ENCODE measurements at regions not wholly inside any gene's neighbourhood (a gene's known extent, or its start where the extent isn't known, plus 50 kb on each side); places are given as distances from the start of the nearest gene placed in this dataset.

GRCh38 chr4:116515959-116516358 lies 569.4 kb downstream of the TRAM1L1 start:
- Histone ChIP-seq H3K79me2 (ENCODE audit: insufficient read depth, low read length) (no peaks in the 10 kb centered on the region), H3K4me2 (ENCODE audit: insufficient read depth, low read length) (no peak overlapping the region), H2AFZ (ENCODE audit: low read length) (no peak overlapping the region), H3K4me3 (ENCODE audit: insufficient read depth, low read length) (no peak overlapping the region), H4K20me1 (ENCODE audit: insufficient read depth, low read length) (no peaks in the 10 kb centered on the region), H3K9me3 (ENCODE audit: low read depth, low read length) (peaks cover 5% of the 10 kb centered on the region), H3K4me1 (ENCODE audit: insufficient read depth, low read length) (no peaks in the 10 kb centered on the region), H3K27me3 (ENCODE audit: insufficient read depth, low read length) (no peaks in the 10 kb centered on the region), H3K36me3 (ENCODE audit: insufficient read depth, low read length) (no peaks in the 10 kb centered on the region), H3K27ac (ENCODE audit: low read depth, low read length) (no peak overlapping the region)
- no peak for DNase-seq (ENCODE audit: insufficient read length, low spot score, missing footprints)
- no peak for TF ChIP-seq CTCF (IDR thresholded peaks at IDR 0.05; ENCODE audit: extremely low read depth, low read depth, low read length)

- Histone ChIP-seq H3K4me3 (ENCODE audit: insufficient read depth, low read length) (no peak overlapping the region), H3K4me2 (ENCODE audit: insufficient read depth, low read length) (no peak overlapping the region), H3K27ac (ENCODE audit: low read depth, low read length) (no peak overlapping the region), H3K79me2 (ENCODE audit: insufficient read depth, low read length) (no peaks in the 10 kb centered on the region), H4K20me1 (ENCODE audit: insufficient read depth, low read length) (no peaks in the 10 kb centered on the region), H2AFZ (ENCODE audit: low read length) (no peak overlapping the region), H3K4me1 (ENCODE audit: insufficient read depth, low read length) (no peaks in the 10 kb centered on the region), H3K36me3 (ENCODE audit: insufficient read depth, low read length) (no peaks in the 10 kb centered on the region), H3K9me3 (ENCODE audit: low read depth, low read length) (no peaks in the 10 kb centered on the region), H3K27me3 (ENCODE audit: insufficient read depth, low read length) (no peaks in the 10 kb centered on the region)
- TF ChIP-seq CTCF (IDR thresholded peaks at IDR 0.05; ENCODE audit: extremely low read depth, low read depth, low read length) = no peak
- DNase-seq (ENCODE audit: insufficient read length, low spot score, missing footprints) = no peak
Observed at GRCh38 chr4:116512552-116512951, 572.8 kb downstream of the TRAM1L1 start.

GRCh38 chr4:116501954-116502353 lies 583.4 kb downstream of the TRAM1L1 start:
- H3K27ac ChIP-seq (ENCODE audit: low read depth, low read length) = no peak overlapping the region
- no peaks in the 10 kb centered on the region for H3K36me3 ChIP-seq (ENCODE audit: insufficient read depth, low read length)
- no peak for TF ChIP-seq CTCF (IDR thresholded peaks at IDR 0.05; ENCODE audit: extremely low read depth, low read depth, low read length)
- H2AFZ ChIP-seq (ENCODE audit: low read length) = no peak overlapping the region
- H3K4me3 ChIP-seq (ENCODE audit: insufficient read depth, low read length) = no peak overlapping the region
- no peaks in the 10 kb centered on the region for H3K27me3 ChIP-seq (ENCODE audit: insufficient read depth, low read length)
- H3K79me2 ChIP-seq (ENCODE audit: insufficient read depth, low read length) = no peaks in the 10 kb centered on the region
- no peak for DNase-seq (ENCODE audit: insufficient read length, low spot score, missing footprints)
- no peak overlapping the region for H3K4me2 ChIP-seq (ENCODE audit: insufficient read depth, low read length)
- no peaks in the 10 kb centered on the region for H3K9me3 ChIP-seq (ENCODE audit: low read depth, low read length)
- H3K4me1 ChIP-seq (ENCODE audit: insufficient read depth, low read length) = no peaks in the 10 kb centered on the region
- H4K20me1 ChIP-seq (ENCODE audit: insufficient read depth, low read length) = no peaks in the 10 kb centered on the region

- Histone ChIP-seq H3K27ac (ENCODE audit: low read depth, low read length) (no peak overlapping the region), H3K4me3 (ENCODE audit: insufficient read depth, low read length) (no peak overlapping the region), H3K27me3 (ENCODE audit: insufficient read depth, low read length) (no peaks in the 10 kb centered on the region), H3K79me2 (ENCODE audit: insufficient read depth, low read length) (no peaks in the 10 kb centered on the region), H3K36me3 (ENCODE audit: insufficient read depth, low read length) (no peaks in the 10 kb centered on the region), H3K4me2 (ENCODE audit: insufficient read depth, low read length) (no peak overlapping the region), H3K9me3 (ENCODE audit: low read depth, low read length) (no peaks in the 10 kb centered on the region), H4K20me1 (ENCODE audit: insufficient read depth, low read length) (no peaks in the 10 kb centered on the region), H3K4me1 (ENCODE audit: insufficient read depth, low read length) (no peaks in the 10 kb centered on the region), H2AFZ (ENCODE audit: low read length) (no peak overlapping the region)
- TF ChIP-seq CTCF (IDR thresholded peaks at IDR 0.05; ENCODE audit: extremely low read depth, low read depth, low read length) = no peak
- DNase-seq (ENCODE audit: insufficient read length, low spot score, missing footprints) = no peak
Observed at GRCh38 chr4:116500225-116500624, 585.2 kb downstream of the TRAM1L1 start.

Measured in osteoblast (primary cell).